ENCODE measurements at regions not wholly inside any gene's neighbourhood (a gene's known extent, or its start where the extent isn't known, plus 50 kb on each side); places are given as distances from the start of the nearest gene placed in this dataset.

DNA sequence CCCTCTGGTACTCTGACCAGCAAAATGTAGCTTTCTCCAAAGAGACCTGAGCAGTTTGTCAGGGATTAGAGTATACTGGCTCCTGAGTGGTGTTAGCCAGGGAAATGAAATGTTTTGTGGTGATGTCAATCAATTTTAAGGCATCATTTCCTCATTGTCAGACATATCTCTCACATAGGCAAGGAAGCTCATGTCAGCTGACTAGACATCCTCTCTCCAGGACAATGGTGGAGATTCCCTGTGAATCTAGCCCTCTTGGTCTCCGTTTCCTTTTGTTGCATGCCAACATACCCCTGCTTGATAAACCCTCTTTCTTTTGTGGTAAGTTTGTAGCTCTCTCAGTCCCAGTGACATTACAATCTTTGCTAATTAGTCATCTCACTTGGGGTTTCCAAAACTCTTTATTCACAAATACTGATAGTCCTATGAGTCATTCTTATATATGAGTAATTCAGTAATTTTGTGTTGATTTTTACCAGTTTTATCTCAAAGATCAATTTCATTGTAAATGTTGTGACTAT, 135.6 kb upstream of the PTPRK start:
- Histone ChIP-seq H3K4me1 (replicated peaks in 1 of 2) (no peaks in the 10 kb centered on the region), H3K27ac (no peak overlapping the region), H3K4me3 (no peak overlapping the region)
- ATAC-seq (replicated peaks in 6 of 8), result peak in 2 of 8 experiments; percentile 83 to 85
- WGBS, 10 experiments, result 0 to 100% (median 63%) methylated on average over 1 of the region's 1 CpG; no CpG with 5 or more reads in 3 of the 10 experiments
- in situ Hi-C loops (cut with MboI; ENCODE audit: low pct_unique_long_range_greater_than_20kb in 2 of 9, low sequenced_read_pairs in 9 of 9, unreplicated experiment in 9 of 9), result no loop called here

DNA sequence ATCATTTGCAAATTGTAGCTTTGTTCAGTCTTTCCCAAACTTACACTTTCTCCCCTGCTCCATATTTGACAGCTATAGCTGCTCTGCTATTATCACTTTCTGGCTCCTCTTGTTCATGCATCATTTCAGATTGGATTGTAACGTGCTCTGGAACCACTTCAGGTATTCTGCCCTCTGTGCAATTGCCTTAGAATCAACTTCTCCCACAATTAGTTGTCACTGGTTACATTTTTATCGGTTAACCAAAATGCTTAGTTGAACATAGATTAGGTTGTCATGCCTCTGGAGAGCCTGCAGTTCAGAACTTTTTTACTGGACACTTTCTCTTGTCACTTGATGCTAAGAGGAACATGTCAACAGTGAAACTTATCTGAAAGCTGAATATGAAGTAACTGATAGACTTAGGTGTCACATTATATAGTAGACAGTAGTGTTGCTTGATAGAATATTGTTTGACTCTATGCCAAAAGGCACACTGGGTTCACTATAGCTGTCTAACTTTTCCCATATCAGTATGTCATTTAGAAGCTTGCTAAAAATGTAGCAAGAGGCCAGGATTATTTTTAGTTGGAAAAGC, 127.7 kb upstream of the PTPRK start:
- Histone ChIP-seq H3K4me3 (no peak overlapping the region), H3K27ac (no peak overlapping the region), H3K4me1 (replicated peaks in 1 of 2) (no peaks in the 10 kb centered on the region)
- no peak for ATAC-seq (replicated peaks in 6 of 8)
- WGBS, 10 experiments, result 58 to 100% (median 83%) methylated on average over 1 to 2 of the region's 2 CpGs
- in situ Hi-C loops (cut with MboI; ENCODE audit: low pct_unique_long_range_greater_than_20kb in 2 of 9, low sequenced_read_pairs in 9 of 9, unreplicated experiment in 9 of 9), result no loop called here

DNA sequence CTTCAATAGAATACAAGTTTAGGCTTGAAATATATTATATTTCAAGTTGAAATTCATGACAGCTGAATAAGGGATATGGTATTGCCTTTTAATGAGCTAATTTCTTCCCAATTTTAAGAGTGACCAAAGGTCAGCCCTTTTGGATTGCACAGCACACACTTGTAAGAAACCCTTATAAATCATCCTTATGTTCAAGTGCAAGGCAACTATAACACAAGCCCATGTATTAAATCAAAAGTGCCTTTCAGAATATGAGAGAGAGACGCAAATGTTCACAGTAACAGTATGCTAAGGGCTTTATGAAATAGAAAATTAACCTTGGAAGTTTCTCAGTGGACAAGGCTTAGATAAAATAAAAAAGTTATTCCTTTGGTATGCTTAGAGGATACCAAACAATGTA, 121.7 kb upstream of the PTPRK start:
- Histone ChIP-seq H3K4me3 (no peak overlapping the region), H3K4me1 (replicated peaks in 1 of 2) (no peaks in the 10 kb centered on the region), H3K27ac (no peak overlapping the region)
- in situ Hi-C loops (cut with MboI; ENCODE audit: low pct_unique_long_range_greater_than_20kb in 2 of 9, low sequenced_read_pairs in 9 of 9, unreplicated experiment in 9 of 9), result no loop called here
- ATAC-seq (replicated peaks in 6 of 8), result peak in 5 of 8 experiments; percentile 46 to 74 (median 53)
- WGBS, 10 experiments, result 67 to 100% (median 100%) methylated on average over 1 of the region's 1 CpG; no CpG with 5 or more reads in 2 of the 10 experiments

DNA sequence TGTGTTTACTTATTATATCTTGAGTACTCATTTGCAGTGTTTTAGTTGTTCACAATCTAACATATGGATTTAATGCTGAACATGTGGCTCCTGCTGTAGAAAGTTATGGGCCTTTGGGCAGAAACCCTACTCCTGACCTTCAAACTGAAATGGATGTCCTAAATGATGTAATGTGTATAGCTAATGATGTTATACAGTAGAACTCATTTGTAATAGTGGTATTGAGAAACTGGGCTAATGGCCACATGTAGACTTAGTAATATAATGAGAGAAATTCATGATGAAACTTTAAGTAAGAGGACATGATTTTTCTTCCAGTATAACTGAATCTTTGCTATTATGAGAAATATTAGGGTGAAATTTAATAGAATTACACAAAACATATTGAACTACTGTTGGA, 121.3 kb upstream of the PTPRK start:
- Histone ChIP-seq H3K27ac (no peak overlapping the region), H3K4me3 (no peak overlapping the region), H3K4me1 (replicated peaks in 1 of 2) (no peaks in the 10 kb centered on the region)
- ATAC-seq (replicated peaks in 6 of 8), result peak in 5 of 8 experiments; percentile 35 to 93 (median 82)
- in situ Hi-C loops (cut with MboI; ENCODE audit: low pct_unique_long_range_greater_than_20kb in 2 of 9, low sequenced_read_pairs in 9 of 9, unreplicated experiment in 9 of 9), result no loop called here

DNA sequence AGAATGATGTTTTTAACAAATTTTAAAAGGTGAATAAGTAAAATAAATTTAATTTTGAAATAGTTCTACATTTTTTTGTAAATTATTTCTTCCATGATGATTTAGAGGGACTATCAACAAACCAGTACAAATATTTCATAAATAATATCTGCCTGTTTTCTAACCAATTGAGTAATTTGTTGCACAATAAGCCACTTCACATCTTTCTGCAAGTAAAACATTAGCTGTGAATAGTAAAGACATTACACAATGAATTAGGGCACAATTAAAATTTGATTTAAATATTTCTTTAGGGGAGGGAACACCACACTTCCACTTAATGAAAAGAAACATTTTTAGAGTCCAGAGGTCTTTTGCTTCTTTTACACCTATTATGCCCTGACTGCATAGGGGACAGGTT, 118.4 kb upstream of the PTPRK start:
- Histone ChIP-seq H3K27ac (no peak overlapping the region), H3K4me1 (replicated peaks in 1 of 2) (no peaks in the 10 kb centered on the region), H3K4me3 (no peak overlapping the region)
- in situ Hi-C loops (cut with MboI; ENCODE audit: low pct_unique_long_range_greater_than_20kb in 2 of 9, low sequenced_read_pairs in 9 of 9, unreplicated experiment in 9 of 9), result no loop called here
- ATAC-seq (replicated peaks in 6 of 8), result no peak

DNA sequence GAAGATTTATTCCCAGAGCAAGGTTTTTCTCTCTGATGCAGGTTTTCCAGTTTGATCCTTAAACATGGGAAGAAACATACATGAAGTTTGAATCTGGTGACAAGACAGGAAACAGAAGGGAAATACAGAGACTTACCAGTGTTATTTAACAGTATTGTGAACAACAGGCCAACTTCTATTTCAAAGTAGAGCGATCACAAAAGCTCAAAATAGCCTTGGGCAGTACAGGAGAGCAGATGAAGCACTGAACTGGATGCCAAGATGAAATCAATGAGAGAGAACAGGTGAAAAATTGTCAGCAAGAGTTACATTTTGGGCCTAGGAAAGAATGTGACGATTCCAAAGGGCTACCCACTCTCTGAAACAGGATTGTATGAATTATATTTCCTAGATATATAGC, 114.8 kb upstream of the PTPRK start:
- Histone ChIP-seq H3K4me3 (no peak overlapping the region), H3K4me1 (replicated peaks in 1 of 2) (no peaks in the 10 kb centered on the region), H3K27ac (no peak overlapping the region)
- in situ Hi-C loops (cut with MboI; ENCODE audit: low pct_unique_long_range_greater_than_20kb in 2 of 9, low sequenced_read_pairs in 9 of 9, unreplicated experiment in 9 of 9), result no loop called here
- 58 to 100% (median 85%) methylated on average over 1 to 2 of the region's 2 CpGs; no CpG with 5 or more reads in 3 of the 10 experiments for WGBS, 10 experiments
- no peak for ATAC-seq (replicated peaks in 6 of 8)

DNA sequence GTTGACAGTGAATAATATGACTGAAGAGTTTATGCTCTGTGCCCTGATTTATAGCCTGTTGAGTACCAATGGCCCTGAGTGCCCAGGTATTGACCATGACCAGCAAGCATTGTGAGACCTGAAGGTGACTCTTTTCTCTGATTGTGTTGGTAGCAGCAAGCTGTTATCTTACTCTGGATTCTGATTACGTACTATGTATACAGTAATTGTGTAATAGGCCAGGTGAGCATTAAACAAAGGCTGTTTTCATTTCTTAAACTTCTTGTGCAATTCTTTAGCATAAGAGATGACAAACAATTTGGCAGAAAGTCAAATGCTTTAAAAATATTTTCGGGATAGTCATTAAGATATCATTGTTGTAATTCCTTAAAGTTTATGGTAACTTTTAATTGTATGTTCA, 111.7 kb upstream of the PTPRK start:
- no peak for ATAC-seq (replicated peaks in 6 of 8)
- 54 to 100% (median 78%) methylated on average over 1 to 2 of the region's 2 CpGs for WGBS, 10 experiments
- H3K4me3 ChIP-seq, result no peak overlapping the region
- H3K4me1 ChIP-seq (replicated peaks in 1 of 2), result no peaks in the 10 kb centered on the region
- in situ Hi-C loops (cut with MboI; ENCODE audit: low pct_unique_long_range_greater_than_20kb in 2 of 9, low sequenced_read_pairs in 9 of 9, unreplicated experiment in 9 of 9), result no loop called here
- H3K27ac ChIP-seq, result no peak overlapping the region

DNA sequence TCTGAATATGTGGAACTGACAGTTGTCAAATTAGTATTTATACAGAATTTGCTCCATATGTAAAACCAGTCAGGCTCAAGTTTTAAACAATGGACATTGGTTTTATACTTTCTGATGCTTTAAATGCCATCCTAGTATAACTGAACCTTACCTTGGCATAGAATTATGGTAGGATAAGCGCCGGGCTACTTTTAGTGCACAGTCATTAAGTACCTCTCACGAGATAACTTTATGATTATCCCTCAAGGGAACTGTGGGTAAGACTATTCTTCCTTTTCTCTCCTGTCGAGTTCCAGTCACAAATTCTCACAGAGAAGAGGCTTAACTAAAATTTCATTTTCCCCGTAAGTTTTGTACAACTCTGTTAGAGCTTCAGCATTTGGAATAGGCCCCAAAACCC, 110.6 kb upstream of the PTPRK start:
- in situ Hi-C loops (cut with MboI; ENCODE audit: low pct_unique_long_range_greater_than_20kb in 2 of 9, low sequenced_read_pairs in 9 of 9, unreplicated experiment in 9 of 9), result no loop called here
- H3K4me3 ChIP-seq, result no peak overlapping the region
- no peak for ATAC-seq (replicated peaks in 6 of 8)
- WGBS, 10 experiments, result 48 to 100% (median 89%) methylated on average over 1 to 5 of the region's 5 CpGs; no CpG with 5 or more reads in 1 of the 10 experiments
- no peak overlapping the region for H3K27ac ChIP-seq
- H3K4me1 ChIP-seq (replicated peaks in 1 of 2), result no peaks in the 10 kb centered on the region

DNA sequence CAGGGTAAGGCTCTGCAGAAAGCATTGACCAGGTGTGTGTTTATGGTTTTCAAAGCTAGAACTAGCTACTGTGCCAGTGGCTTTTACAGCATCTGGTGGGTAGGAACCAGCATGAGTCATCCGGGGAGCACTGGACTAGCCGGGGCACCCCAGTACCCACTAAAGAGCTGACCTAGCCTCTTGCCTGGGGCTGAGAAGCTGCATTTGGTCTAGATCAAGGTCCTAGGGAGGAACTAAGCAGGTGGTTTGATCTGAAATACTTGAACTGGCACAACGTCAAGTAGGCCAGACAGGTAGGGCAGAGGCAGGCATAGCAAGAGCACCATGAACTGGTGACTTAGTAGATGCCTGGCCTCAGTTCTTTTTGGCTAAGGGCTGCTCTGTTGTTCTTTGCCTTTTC, 109.8 kb upstream of the PTPRK start:
- Histone ChIP-seq H3K27ac (no peak overlapping the region), H3K4me3 (no peak overlapping the region), H3K4me1 (replicated peaks in 1 of 2) (no peaks in the 10 kb centered on the region)
- WGBS, 10 experiments, result 0 to 100% (median 93%) methylated on average over 1 to 3 of the region's 3 CpGs; no CpG with 5 or more reads in 3 of the 10 experiments
- no peak for ATAC-seq (replicated peaks in 6 of 8)
- in situ Hi-C loops (cut with MboI; ENCODE audit: low pct_unique_long_range_greater_than_20kb in 2 of 9, low sequenced_read_pairs in 9 of 9, unreplicated experiment in 9 of 9), result no loop called here

DNA sequence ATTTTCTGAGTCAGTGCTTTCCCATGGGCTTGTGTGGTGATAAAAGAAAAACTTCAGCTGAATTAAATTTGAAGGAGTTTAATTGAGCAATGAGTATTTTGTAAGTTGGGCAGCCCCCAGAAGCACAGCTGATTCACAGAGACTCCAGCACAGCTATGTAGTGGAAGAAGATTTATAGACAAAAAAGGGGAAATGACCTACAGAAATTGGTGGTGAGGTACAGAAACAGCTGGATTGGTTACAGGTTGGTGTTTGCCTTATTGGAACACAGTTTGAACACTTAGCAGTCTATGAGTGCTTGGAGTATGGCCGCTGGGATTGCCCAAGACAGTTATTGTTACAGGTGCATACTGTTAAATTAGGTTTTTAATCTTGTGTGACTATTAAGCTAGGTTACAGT, 96.9 kb upstream of the PTPRK start:
- H3K4me1 ChIP-seq (replicated peaks in 1 of 2), result no peaks in the 10 kb centered on the region
- H3K27ac ChIP-seq, result no peak overlapping the region
- no peak for ATAC-seq (replicated peaks in 6 of 8)
- WGBS, 10 experiments, result 20 to 100% (median 77%) methylated on average over 1 of the region's 1 CpG; no CpG with 5 or more reads in 4 of the 10 experiments
- in situ Hi-C loops (cut with MboI; ENCODE audit: low pct_unique_long_range_greater_than_20kb in 2 of 9, low sequenced_read_pairs in 9 of 9, unreplicated experiment in 9 of 9), result no loop called here
- H3K4me3 ChIP-seq, result no peak overlapping the region

DNA sequence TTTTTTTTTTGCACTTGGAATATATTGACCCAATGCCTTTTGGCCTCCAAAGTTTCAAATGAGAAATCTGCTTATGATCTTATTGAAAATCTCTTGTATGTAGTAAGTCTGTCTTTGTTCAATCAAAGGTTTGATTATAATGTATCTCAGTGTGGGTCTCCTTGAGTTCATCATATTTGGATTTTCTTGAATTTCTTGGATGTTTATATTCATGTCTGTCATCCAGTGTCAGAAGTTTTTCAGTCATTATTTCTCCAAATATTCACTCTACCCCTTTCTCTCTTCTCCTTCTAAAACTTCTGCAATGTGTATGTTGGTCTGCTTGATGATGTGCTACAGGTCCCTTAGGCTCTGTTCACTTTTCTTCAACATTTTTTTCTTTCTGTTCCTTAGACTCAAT, 95.9 kb upstream of the PTPRK start:
- in situ Hi-C loops (cut with MboI; ENCODE audit: low pct_unique_long_range_greater_than_20kb in 2 of 9, low sequenced_read_pairs in 9 of 9, unreplicated experiment in 9 of 9), result no loop called here
- H3K4me1 ChIP-seq (replicated peaks in 1 of 2), result no peaks in the 10 kb centered on the region
- no peak overlapping the region for H3K27ac ChIP-seq
- ATAC-seq (replicated peaks in 6 of 8), result no peak
- H3K4me3 ChIP-seq, result no peak overlapping the region

DNA sequence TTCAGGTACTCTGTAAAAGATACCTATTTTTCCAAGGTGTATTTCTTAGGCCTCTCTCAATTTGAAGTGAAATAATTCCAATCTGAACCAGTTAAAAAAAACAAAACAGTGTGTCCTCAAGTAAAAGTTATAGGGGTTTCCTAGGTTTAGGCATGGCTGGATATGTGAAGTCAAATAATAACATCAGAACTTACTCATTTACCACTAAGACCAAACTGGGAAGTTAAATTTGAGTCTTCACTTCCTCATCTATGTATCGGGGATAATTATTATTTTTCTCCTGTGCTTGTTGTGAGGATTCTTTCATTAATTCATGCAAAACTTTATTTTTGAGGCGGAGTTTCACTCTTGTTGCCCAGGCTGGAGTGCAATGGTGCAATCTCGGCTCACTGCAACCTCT, 86.2 kb upstream of the PTPRK start:
- 90 to 100% (median 100%) methylated on average over 1 to 2 of the region's 3 CpGs; no CpG with 5 or more reads in 1 of the 10 experiments for WGBS, 10 experiments
- ATAC-seq (replicated peaks in 6 of 8), result no peak
- no peak overlapping the region for H3K27ac ChIP-seq
- no peak overlapping the region for H3K4me3 ChIP-seq
- in situ Hi-C loops (cut with MboI; ENCODE audit: low pct_unique_long_range_greater_than_20kb in 2 of 9, low sequenced_read_pairs in 9 of 9, unreplicated experiment in 9 of 9), result no loop called here
- no peaks in the 10 kb centered on the region for H3K4me1 ChIP-seq (replicated peaks in 1 of 2)

DNA sequence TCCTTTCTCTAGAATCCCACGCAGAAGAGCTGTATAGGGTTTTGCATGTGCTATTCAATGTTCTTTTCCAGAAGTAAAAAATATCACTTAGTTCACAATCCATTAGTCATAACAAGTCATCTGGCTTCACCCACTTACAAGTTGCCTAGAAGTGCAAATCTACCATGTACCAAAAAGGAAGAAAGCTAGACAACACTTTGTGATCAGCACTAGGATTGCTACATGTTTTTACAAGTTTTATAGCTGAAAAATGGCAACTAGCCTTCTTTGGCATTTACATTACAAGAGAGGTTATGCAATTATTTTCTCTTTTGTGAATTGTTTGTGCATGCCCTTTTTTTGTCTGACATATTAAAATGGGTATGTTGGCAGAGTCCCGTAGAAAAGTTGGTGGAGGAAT, 85.6 kb upstream of the PTPRK start:
- ATAC-seq (replicated peaks in 6 of 8), result peak in 1 of 8 experiments; percentile 68

DNA sequence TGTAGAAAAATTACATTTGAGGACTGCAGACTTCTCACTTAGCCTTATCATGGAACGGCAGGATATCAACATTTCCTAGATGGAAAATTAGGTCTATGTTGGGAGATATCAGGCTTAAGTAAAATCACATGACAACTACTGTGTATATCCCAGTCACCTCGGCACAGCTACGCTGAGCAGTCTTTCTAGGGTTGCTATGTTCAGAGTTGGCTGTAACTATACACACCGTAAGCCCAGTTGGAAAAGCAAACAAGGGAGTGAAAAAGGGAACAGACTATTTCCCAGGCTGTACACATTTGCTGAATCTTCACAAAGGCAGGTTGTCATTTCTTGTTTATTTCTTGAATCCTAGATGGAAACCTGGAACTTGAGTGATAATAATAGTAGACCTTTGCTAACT, 80.7 kb upstream of the PTPRK start:
- Histone ChIP-seq H3K4me1 (replicated peaks in 1 of 2) (peaks cover 6 to 14% of the 10 kb centered on the region in 2 donors), H3K27ac (no peak overlapping the region), H3K4me3 (no peak overlapping the region)
- WGBS, 10 experiments, result 57 to 100% (median 93%) methylated on average over 2 to 4 of the region's 4 CpGs; no CpG with 5 or more reads in 1 of the 10 experiments
- ATAC-seq (replicated peaks in 6 of 8), result peak in 3 of 8 experiments; percentile 53 to 94 (median 75)
- in situ Hi-C loops (cut with MboI; ENCODE audit: low pct_unique_long_range_greater_than_20kb in 2 of 9, low sequenced_read_pairs in 9 of 9, unreplicated experiment in 9 of 9), result no loop called here

More for the DNA sequence above, 85.6 kb upstream of the PTPRK start:
- H3K4me1 ChIP-seq (replicated peaks in 1 of 2), result peaks cover 0 to 2% of the 10 kb centered on the region in 2 donors
- no peak overlapping the region for H3K4me3 ChIP-seq
- 23 to 100% (median 93%) methylated on average over 1 to 2 of the region's 2 CpGs; no CpG with 5 or more reads in 2 of the 10 experiments for WGBS, 10 experiments
- no peak overlapping the region for H3K27ac ChIP-seq
- in situ Hi-C loops (cut with MboI; ENCODE audit: low pct_unique_long_range_greater_than_20kb in 2 of 9, low sequenced_read_pairs in 9 of 9, unreplicated experiment in 9 of 9), result no loop called here

All from motor neuron (in vitro differentiated cells).